ENCODE measurements at regions not wholly inside any gene's neighbourhood (a gene's known extent, or its start where the extent isn't known, plus 50 kb on each side); places are given as distances from the start of the nearest gene placed in this dataset.
"Not testable (repeated sequence)": the region's sequence is repeated elsewhere in the genome, so short reads cannot be mapped to it uniquely, and the experiment has no call there.

DNA sequence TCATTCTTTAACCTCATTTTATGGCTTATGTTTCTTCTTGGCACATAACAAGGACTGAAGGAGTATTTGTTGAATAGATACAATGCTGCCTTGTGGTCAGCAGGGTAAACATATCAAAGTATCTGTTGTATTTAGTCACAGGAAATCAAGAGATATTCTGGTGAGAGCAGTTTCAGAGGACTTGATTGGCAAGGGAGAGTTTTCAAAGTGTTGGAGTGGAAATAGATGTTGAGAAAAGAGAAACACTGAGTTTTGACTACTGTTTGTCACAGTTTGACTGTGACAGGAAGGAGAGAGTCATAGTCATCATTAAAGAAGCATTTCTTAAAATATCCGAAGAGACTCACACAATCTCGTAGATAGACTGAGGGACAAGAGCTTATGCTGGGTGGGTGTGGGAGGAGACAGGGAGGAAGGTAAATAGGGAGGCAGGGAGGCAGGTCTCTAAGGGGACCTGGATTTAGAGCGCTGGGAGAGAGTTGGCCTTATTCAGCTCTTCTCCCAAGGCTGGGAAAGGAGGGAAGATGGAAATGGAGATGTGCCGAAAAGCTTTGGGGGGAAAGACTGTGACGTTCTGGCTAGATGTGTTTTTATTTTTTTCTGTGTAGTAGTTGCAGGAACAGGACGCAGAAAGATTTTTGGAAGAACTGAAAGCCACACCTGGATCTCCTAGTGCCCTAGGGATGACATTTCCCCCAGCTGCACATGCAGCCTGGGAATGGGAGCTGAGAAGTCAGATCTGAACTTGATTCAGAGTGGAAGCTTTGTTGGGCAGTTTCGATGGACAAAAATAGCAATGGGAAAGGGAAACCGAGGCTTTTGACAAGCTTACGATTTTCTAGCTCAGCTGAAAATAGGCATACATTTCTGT is 65.0 kb upstream of the IFNGR1 start:
- intact Hi-C loops (cut with DNase I) = no loop called here
- DNase-seq = no peak

DNA sequence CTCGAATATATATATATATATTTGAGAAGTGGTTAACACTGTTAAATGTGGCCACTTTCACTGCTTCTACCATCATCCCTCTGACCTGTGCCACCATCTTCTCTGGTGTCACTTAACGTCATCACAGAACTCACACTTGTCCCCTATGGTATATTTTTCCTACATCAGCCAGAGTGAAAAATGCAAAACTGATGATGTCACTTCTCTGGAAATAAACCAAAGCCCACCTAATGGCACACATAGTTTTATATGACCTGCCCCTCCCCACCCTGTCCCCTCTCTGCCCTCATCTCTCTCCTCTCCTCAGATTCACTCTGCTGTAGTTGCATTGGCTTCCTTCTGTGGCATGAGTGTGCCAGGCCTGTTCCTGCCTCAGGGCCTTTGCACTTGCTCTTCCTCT is 63.9 kb upstream of the IFNGR1 start:
- DNase-seq (no peak), ATAC-seq (no peak)
- intact Hi-C loops (cut with DNase I) = no loop called here

More for the DNA sequence above, 65.0 kb upstream of the IFNGR1 start:
- no peak for ATAC-seq

DNA sequence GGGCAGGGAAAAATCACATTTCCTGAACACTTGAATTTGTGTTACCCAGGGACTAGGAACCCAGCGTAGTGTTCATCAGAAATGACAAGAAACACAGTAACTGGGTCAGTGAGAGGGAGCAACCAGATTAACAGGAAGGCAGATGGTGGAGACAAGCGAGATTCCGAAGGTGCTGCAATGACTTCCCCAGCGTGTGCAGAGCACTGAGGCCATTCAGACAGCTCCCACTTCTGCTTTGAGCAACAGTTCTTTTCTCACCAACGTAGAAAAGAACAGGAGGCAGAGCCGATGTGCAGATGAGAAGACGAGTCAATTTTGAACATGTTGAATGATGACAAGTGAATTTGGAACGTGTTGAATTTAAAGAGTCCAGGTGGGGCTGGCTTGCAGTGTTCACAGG is 63.1 kb upstream of the IFNGR1 start:
- DNase-seq = no peak
- ATAC-seq = peak in 1 of 2 donors; percentile 38
- intact Hi-C loops (cut with DNase I) = no loop called here

DNA sequence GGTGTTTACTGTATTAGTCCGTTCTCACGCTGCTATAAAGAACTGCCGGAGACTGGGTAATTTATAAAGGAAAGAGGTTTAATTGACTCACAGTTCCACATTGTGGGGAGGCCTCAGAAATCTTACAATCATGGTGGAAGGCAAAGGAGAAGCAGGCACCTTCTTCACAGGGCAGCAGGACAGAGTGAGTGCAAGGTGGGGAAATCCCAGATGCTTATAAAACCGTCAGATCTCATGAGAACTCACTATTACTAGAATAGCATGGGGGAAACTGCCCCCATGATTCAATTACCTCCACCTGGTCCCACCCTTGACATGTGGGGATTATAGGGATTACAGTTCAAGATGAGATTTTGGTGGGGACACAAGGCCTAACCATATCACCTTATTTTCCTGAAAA is 60.1 kb upstream of the IFNGR1 start:
- intact Hi-C loops (cut with DNase I) = loop anchor here in 1 of 2 donors (10.0 kb wide), 1 partner anchor 356 kb away; no protein-coding TSS in a partner anchor
- DNase-seq, ATAC-seq: not testable (repeated sequence)

DNA sequence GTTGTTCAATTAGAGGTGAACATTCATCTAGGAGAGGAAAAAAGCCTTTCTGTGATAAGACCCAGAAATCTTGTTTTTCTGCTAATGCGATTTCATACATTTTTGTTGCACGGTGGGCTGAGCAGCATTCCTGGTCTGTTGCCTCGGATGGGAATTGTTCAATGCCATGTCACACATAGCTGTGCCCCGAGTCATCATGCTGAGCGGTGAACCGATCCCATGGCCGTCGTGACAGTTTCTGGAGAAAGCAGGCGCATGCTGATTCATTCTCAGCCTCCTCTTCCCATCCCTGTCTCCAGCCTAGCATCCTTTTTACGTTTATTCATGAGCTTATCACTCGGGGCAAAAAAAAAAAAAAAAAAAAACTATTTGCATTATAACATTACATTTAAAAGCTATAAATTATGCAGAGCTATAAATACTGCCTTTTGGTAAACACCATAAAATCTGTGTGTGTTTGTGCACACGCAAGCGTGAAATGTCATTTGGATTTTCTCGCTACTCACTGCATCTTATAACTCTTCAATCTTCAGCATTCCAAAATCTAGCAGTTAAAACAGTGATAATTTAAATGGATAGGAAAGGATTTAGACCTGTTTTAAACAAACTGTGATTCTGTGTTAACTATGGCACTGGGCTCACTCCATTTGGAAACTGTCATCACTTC is 58.9 kb upstream of the IFNGR1 start:
- intact Hi-C loops (cut with DNase I) = loop anchor here in 1 of 2 donors (10.0 kb wide), 1 partner anchor 357 kb away; no protein-coding TSS in a partner anchor
- no peak for ATAC-seq

DNA sequence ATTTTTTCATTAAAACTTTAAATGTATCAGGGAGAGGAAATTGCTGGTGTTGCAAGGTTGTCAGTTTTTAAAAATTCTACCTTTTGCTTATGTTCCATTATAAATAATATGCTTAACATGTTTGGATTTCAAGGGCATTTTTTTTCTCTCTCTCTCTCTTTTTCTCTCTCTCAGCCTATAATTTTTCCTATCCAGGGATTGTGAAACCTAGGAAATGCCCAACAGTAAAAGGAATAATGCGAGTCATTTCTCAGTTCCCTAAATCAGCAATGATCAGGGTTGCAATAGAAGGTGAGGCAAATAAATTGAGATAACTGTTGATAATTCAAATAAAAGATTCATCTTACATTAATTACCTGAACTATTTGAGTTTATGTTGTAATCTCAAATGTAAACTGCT is 53.2 kb upstream of the IFNGR1 start:
- intact Hi-C loops (cut with DNase I) = loop anchor here (5.0 to 10.0 kb wide), 3 partner anchors 40 to 370 kb away; no protein-coding TSS in a partner anchor
- no peak for DNase-seq
- no peak for ATAC-seq

More for the DNA sequence above, 58.9 kb upstream of the IFNGR1 start:
- no peak for DNase-seq

DNA sequence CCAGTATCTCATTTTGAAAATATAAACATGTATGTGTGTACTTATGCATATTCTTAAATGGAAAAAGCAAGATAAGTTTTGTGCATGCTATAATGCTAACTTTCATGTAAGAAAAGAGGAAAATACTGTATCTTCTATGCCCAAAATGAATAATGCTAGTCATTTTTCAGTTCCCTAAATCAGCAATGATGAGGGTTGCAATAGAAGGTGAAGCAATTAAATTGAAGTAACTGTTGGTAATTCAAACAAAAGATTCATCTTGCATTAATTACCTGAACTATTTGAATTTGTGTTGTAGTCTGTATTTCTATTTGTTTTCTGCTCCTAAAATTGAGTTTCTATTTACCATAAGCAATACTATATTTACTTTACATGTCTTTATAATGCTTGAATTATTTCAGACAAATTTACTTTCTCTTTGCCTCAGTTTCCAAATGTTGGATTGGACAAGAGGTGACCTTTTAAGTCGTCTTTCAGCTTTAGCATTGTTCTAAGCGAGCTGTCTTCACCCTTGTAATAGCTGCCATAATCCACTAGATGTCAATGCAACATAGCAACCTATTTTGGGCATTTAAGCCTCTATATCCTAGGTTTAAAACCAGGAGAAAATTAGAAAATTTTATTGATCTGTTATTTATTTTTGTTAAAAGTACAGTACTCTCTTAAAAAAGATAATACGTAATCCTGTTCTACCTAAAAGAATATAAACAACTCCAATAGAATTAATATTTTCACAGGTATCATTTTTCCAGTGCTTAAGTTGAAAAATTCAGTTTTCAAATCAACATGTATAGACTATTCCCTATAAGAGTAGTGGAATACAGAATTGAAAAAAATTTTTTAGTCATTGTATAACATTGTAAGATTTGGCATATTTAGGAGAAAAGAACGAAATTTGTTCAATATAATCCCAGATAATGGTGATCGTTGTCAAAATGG is 52.3 kb upstream of the IFNGR1 start:
- ATAC-seq (peak; percentile 55 to 80), DNase-seq (no peak)
- intact Hi-C loops (cut with DNase I) = loop anchor here (2.0 to 10.0 kb wide), 4 partner anchors 41 to 371 kb away; no protein-coding TSS in a partner anchor

DNA sequence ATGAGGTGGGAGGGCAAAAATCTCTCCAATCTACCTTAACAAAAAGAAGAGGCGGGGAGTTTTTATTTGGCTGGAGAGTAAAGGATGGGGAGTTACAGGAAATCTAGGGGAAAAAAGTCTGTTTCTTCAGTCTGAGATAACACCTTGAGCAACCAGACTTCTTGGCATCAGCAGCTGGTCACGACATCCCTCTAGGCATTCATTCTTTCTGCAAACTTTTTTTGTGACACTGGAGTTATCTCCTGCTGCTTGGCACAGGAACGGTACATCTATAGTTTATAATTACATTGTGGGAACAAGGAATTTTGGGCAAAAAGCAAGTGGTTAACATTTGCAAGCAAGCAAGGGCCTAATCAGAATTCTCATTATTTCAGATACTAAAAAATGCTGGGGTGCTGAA is 50.6 kb upstream of the IFNGR1 start:
- no peak for DNase-seq
- intact Hi-C loops (cut with DNase I) = loop anchor here (2.0 to 10.0 kb wide), 4 partner anchors 42 to 372 kb away; no protein-coding TSS in a partner anchor
- ATAC-seq = no peak

DNA sequence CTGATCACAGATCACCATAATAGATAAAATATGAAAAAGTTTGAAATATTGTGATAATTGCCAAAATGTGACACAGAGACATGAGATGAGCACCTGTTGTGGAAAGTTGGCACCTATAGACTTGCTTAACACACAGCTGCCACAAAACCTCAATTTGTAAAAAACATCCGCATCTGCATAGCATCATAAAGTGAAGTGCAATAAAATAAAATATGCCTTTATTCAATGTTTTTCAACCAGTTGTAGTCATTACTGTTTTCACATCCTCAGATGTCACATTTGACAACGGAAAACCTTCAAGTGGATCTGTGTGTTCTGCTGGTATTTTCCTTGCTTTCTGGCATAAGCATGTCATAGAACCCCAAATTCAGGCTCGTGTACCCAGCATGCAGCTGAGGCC is 50.2 kb upstream of the IFNGR1 start:
- intact Hi-C loops (cut with DNase I) = no loop called here
- ATAC-seq (no peak), DNase-seq (no peak)
